H9 (cell line): ENCODE measurements at regions not wholly inside any gene's neighbourhood (a gene's known extent, or its start where the extent isn't known, plus 50 kb on each side); places are given as distances from the start of the nearest gene placed in this dataset.

ENCODE experiments used
- DNase-seq: peaks from one replicate; pipeline ENCODE4 v3.0.0-alpha.2; 2017
- H2AFZ ChIP-seq: one replicate; pipeline ENCODE4 v1.6.1; 2013; ENCODE audit warnings: mild to moderate bottlenecking, low read length, control low read depth, moderate library complexity
- H2AK5ac ChIP-seq: 2 replicates; pipeline ENCODE4 v1.6.1; 2013; ENCODE audit warnings: low read length, control low read depth, mixed read lengths; ENCODE audit not compliant: insufficient read length
- H2BK120ac ChIP-seq: one replicate; pipeline ENCODE4 v1.6.1; 2013; ENCODE audit warnings: low read depth, mild to moderate bottlenecking, low read length, control low read depth, inconsistent platforms; ENCODE audit not compliant: poor library complexity, severe bottlenecking
- H2BK12ac ChIP-seq: 2 replicates; pipeline ENCODE4 v1.6.1; 2013; ENCODE audit warnings: low read length, control low read depth, mixed read lengths, low read depth; ENCODE audit not compliant: insufficient read length
- H2BK15ac ChIP-seq: 2 replicates; pipeline ENCODE4 v1.6.1; 2013; ENCODE audit warnings: low read depth, low read length, control low read depth
- H2BK20ac ChIP-seq: one replicate; pipeline ENCODE4 v1.6.1; 2013; ENCODE audit warnings: low read depth, mild to moderate bottlenecking, low read length, control low read depth, inconsistent platforms; ENCODE audit not compliant: poor library complexity, severe bottlenecking
- H2BK5ac ChIP-seq: 2 replicates; pipeline ENCODE4 v1.6.1; 2013; ENCODE audit warnings: low read length, control low read depth, mixed read lengths; ENCODE audit not compliant: insufficient read length
- H3K14ac ChIP-seq: 2 replicates; pipeline ENCODE4 v1.6.1; 2013; ENCODE audit warnings: low read length, control low read depth; ENCODE audit not compliant: insufficient read depth
- H3K18ac ChIP-seq: 2 replicates; pipeline ENCODE4 v1.6.1; 2013; ENCODE audit warnings: low read depth, mild to moderate bottlenecking, mixed read lengths, low read length, control low read depth; ENCODE audit not compliant: insufficient read length
- H3K23ac ChIP-seq: 2 replicates; pipeline ENCODE4 v1.6.1; 2013; ENCODE audit warnings: low read length, control low read depth, mixed read lengths, low read depth; ENCODE audit not compliant: insufficient read length
- H3K23me2 ChIP-seq: 2 replicates; pipeline ENCODE4 v1.6.1; 2013; ENCODE audit warnings: low read depth, mild to moderate bottlenecking, mixed read lengths, low read length, control low read depth; ENCODE audit not compliant: insufficient read length, poor library complexity, severe bottlenecking
- H3K27ac ChIP-seq: 2 replicates; pipeline ENCODE4 v1.5.1; 2013; ENCODE audit warnings: low read length, control low read depth, mixed read lengths, low read depth; ENCODE audit not compliant: insufficient read length
- H3K27me3 ChIP-seq: 2 replicates; pipeline ENCODE4 v1.6.1; 2013; ENCODE audit warnings: low read length, control low read depth, inconsistent platforms; ENCODE audit not compliant: insufficient read depth
- H3K4ac ChIP-seq: 2 replicates; pipeline ENCODE4 v1.6.1; 2013; ENCODE audit warnings: low read depth, mild to moderate bottlenecking, control low read depth, inconsistent platforms, low read length, moderate library complexity
- H3K4me1 ChIP-seq: 2 replicates; pipeline ENCODE4 v1.6.1; 2013; ENCODE audit warnings: low read length, control low read depth, inconsistent platforms; ENCODE audit not compliant: insufficient read depth
- H3K4me2 ChIP-seq: 2 replicates; pipeline ENCODE4 v1.6.1; 2013; ENCODE audit warnings: low read length, control low read depth, mixed read lengths; ENCODE audit not compliant: insufficient read length, insufficient read depth
- H3K56ac ChIP-seq: 2 replicates; pipeline ENCODE4 v1.6.1; 2013; ENCODE audit warnings: low read depth, mild to moderate bottlenecking, mixed read lengths, low read length, control low read depth; ENCODE audit not compliant: insufficient read length
- H3K79me1 ChIP-seq: 2 replicates; pipeline ENCODE4 v1.6.1; 2013; ENCODE audit warnings: low read depth, mild to moderate bottlenecking, moderate library complexity, low read length, control low read depth, inconsistent platforms; ENCODE audit not compliant: insufficient read depth, poor library complexity, severe bottlenecking
- H3K79me2 ChIP-seq: 2 replicates; pipeline ENCODE4 v1.6.1; 2013; ENCODE audit warnings: low read length, control low read depth, inconsistent platforms; ENCODE audit not compliant: insufficient read depth
- H3K9ac ChIP-seq: 2 replicates; pipeline ENCODE4 v1.6.1; 2013; ENCODE audit warnings: low read length, control low read depth, mixed read lengths; ENCODE audit not compliant: insufficient read length; ENCODE audit errors: extremely low read depth
- H3K9me3 ChIP-seq: one replicate; pipeline ENCODE4 v1.6.1; 2013; ENCODE audit warnings: low read depth, low read length, inconsistent platforms; ENCODE audit not compliant: control insufficient read depth
- H3T11ph ChIP-seq: one replicate; pipeline ENCODE4 v1.6.1; 2013; ENCODE audit warnings: mild to moderate bottlenecking, low read length, control low read depth, inconsistent platforms
- H4K20me1 ChIP-seq: one replicate; pipeline ENCODE4 v1.6.1; 2013; ENCODE audit not compliant: control insufficient read depth, insufficient read length, insufficient read depth
- H4K5ac ChIP-seq: 2 replicates; pipeline ENCODE4 v1.6.1; 2013; ENCODE audit warnings: low read depth, mild to moderate bottlenecking, mixed read lengths, low read length, control low read depth; ENCODE audit not compliant: insufficient read length
- H4K8ac ChIP-seq: replicated peaks from 2 replicates; pipeline ENCODE4 v1.6.1; 2013; ENCODE audit warnings: low read length, control low read depth, mixed read lengths, low read depth; ENCODE audit not compliant: insufficient read length
- H4K91ac ChIP-seq: 2 replicates; pipeline ENCODE4 v1.6.1; 2013; ENCODE audit warnings: low read depth, mild to moderate bottlenecking, moderate library complexity, mixed read lengths, low read length, control low read depth; ENCODE audit not compliant: insufficient read length
- H3K27ac Mint-ChIP-seq, 3 experiments: 2 replicates in 2 of 3; 3 replicates in 1 of 3; pipeline ENCODE4 v1.8.0; 2020 to 2021; ENCODE audit warnings: mixed read lengths in 3 of 3, mild to moderate bottlenecking in 1 of 3, moderate library complexity in 1 of 3
- H3K27me3 Mint-ChIP-seq: 2 replicates; pipeline ENCODE4 v1.8.0; 2021; ENCODE audit warnings: low read depth, mild to moderate bottlenecking, moderate library complexity, mixed read lengths
- H3K36me3 Mint-ChIP-seq, 3 experiments: 2 replicates in 2 of 3; 3 replicates in 1 of 3; pipeline ENCODE4 v1.8.0; 2020 to 2021; ENCODE audit warnings: low read depth in 3 of 3, mixed read lengths in 3 of 3; ENCODE audit not compliant: insufficient read depth in 1 of 3
- H3K4me1 Mint-ChIP-seq, 2 experiments: 2 replicates each; pipeline ENCODE4 v1.8.0; 2020; ENCODE audit warnings: mixed read lengths in 2 of 2
- H3K4me3 Mint-ChIP-seq, 2 experiments: 2 replicates in 1 of 2; 3 replicates in 1 of 2; pipeline ENCODE4 v1.8.0; 2020 to 2021; ENCODE audit warnings: mild to moderate bottlenecking in 2 of 2, mixed read lengths in 2 of 2, moderate library complexity in 1 of 2
- H3K9me3 Mint-ChIP-seq, 2 experiments: 2 replicates in 1 of 2; 3 replicates in 1 of 2; pipeline ENCODE4 v1.8.0; 2020; ENCODE audit warnings: mild to moderate bottlenecking in 2 of 2, mixed read lengths in 2 of 2, moderate library complexity in 1 of 2
- WGBS: extraction: QIAGEN DNeasy Blood & Tissue Kit; methylation state at CpG from one replicate; pipeline ENCODE4 v1.1.7; 2013; ENCODE audit warnings: missing lambda C conversion rate, low lambda C conversion rate, mixed read lengths; ENCODE audit not compliant: insufficient read length; ENCODE audit errors: extremely low coverage; 5-methylcytosine and 5-hydroxymethylcytosine counted together
- TF ChIP-seq, protein P1 (sequence below): fragments of 200-600 bp; sonication (generic); conservative IDR thresholded peaks from 3 replicates; pipeline ENCODE4 v1.8.0; 2021; ENCODE audit warnings: antibody characterized with exemption, mild to moderate bottlenecking

DNA sequence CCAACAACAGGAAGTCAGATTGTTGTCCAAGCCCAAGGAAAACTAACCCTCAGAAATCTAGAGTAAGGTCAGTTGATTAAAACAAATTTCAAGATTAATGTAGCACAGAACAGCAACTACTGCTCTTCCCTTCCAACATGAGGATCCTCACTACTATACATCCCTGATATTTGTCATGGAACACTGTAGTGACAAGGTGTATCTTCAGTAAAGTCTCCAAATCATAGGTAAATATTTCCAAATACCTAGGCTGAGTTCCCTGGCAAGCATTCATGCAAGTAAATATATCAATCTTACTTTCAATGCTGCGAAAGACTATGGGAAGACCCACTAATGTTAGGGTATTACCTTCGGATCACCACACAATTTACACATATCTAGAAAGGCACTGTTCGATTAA, 986.9 kb upstream of the ARRDC3 start:
- no peak overlapping the region for H4K5ac ChIP-seq
- H3K4ac ChIP-seq, result no peak overlapping the region
- Mint-ChIP-seq H3K36me3 (peaks cover 0 to 2% (median 0%) of the 10 kb centered on the region in 3 experiments; a peak in 1 of 7 replicates), H3K27ac (no peak overlapping the region), H3K27me3 (no peaks in the 10 kb centered on the region), H3K4me1 (peaks cover 6 to 10% of the 10 kb centered on the region in 2 experiments; a peak in 3 of 4 replicates), H3K4me3 (no peak overlapping the region), H3K9me3 (no peaks in the 10 kb centered on the region; a peak in 1 of 5 replicates)
- no peak overlapping the region for H2AFZ ChIP-seq
- no peak overlapping the region for H3K9ac ChIP-seq
- H3K4me1 ChIP-seq, result no peaks in the 10 kb centered on the region
- H3K9me3 ChIP-seq, result no peaks in the 10 kb centered on the region
- no peak overlapping the region for H3K23ac ChIP-seq
- H3K27ac ChIP-seq, result no peak overlapping the region
- H3K56ac ChIP-seq, result no peak overlapping the region
- no peaks in the 10 kb centered on the region for H3K79me1 ChIP-seq
- no peak overlapping the region for H3K18ac ChIP-seq
- no peaks in the 10 kb centered on the region for H3K23me2 ChIP-seq
- WGBS, result no CpG with 5 or more reads among the region's 3 CpGs
- no peak overlapping the region for H4K8ac ChIP-seq
- H2BK5ac ChIP-seq, result no peak overlapping the region
- no peak for DNase-seq
- no peak overlapping the region for H2AK5ac ChIP-seq
- TF ChIP-seq, protein P1, sequence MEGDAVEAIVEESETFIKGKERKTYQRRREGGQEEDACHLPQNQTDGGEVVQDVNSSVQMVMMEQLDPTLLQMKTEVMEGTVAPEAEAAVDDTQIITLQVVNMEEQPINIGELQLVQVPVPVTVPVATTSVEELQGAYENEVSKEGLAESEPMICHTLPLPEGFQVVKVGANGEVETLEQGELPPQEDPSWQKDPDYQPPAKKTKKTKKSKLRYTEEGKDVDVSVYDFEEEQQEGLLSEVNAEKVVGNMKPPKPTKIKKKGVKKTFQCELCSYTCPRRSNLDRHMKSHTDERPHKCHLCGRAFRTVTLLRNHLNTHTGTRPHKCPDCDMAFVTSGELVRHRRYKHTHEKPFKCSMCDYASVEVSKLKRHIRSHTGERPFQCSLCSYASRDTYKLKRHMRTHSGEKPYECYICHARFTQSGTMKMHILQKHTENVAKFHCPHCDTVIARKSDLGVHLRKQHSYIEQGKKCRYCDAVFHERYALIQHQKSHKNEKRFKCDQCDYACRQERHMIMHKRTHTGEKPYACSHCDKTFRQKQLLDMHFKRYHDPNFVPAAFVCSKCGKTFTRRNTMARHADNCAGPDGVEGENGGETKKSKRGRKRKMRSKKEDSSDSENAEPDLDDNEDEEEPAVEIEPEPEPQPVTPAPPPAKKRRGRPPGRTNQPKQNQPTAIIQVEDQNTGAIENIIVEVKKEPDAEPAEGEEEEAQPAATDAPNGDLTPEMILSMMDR, result no peak
- no peak overlapping the region for H3K4me2 ChIP-seq
- no peak overlapping the region for H3T11ph ChIP-seq
- no peak overlapping the region for H2BK12ac ChIP-seq
- no peak overlapping the region for H2BK15ac ChIP-seq
- no peaks in the 10 kb centered on the region for H3K27me3 ChIP-seq
- no peak overlapping the region for H2BK120ac ChIP-seq
- H4K91ac ChIP-seq, result no peak overlapping the region
- H2BK20ac ChIP-seq, result no peak overlapping the region
- H3K14ac ChIP-seq, result no peak overlapping the region
- no peaks in the 10 kb centered on the region for H4K20me1 ChIP-seq
- H3K79me2 ChIP-seq, result no peaks in the 10 kb centered on the region
